H1 (cell line): ENCODE measurements at regions not wholly inside any gene's neighbourhood (a gene's known extent, or its start where the extent isn't known, plus 50 kb on each side); places are given as distances from the start of the nearest gene placed in this dataset.

Experiments used
- ASH2L ChIP-seq: fragments of 200-600, 300-600 bp; sonication (generic); IDR thresholded peaks from one replicate; pipeline ENCODE4 v1.7.1; 2017; ENCODE audit warnings: low read length
- HDAC6 ChIP-seq: IDR thresholded peaks from one replicate; pipeline ENCODE4 v1.7.1; 2012; ENCODE audit warnings: low read depth, mild to moderate bottlenecking, inconsistent platforms, low read length, moderate library complexity
- RNF2 ChIP-seq: fragments of 200-900, 300-1000 bp; sonication (generic); IDR thresholded peaks from 2 replicates; pipeline ENCODE4 v1.7.1; 2016; ENCODE audit warnings: borderline replicate concordance, low read depth, mild to moderate bottlenecking, antibody characterized with exemption, low read length; ENCODE audit not compliant: poor library complexity, severe bottlenecking; ENCODE audit errors: missing control alignments
- ZNF274 ChIP-seq: IDR thresholded peaks from 2 replicates; pipeline ENCODE4 v1.7.0; 2012; ENCODE audit warnings: low read length, borderline replicate concordance; ENCODE audit errors: extremely low read depth
- TF ChIP-seq, protein P1 (sequence below): IDR thresholded peaks from 2 replicates; pipeline ENCODE4 v1.6.1; 2012; ENCODE audit warnings: inconsistent platforms

GRCh38 chr2:62409442-62409841 is 96.6 kb downstream of the TMEM17 start (continued):
- TF ChIP-seq RNF2 (no peak), ZNF274 (no peak), HDAC6 (no peak), ASH2L (no peak)
- TF ChIP-seq, protein P1, sequence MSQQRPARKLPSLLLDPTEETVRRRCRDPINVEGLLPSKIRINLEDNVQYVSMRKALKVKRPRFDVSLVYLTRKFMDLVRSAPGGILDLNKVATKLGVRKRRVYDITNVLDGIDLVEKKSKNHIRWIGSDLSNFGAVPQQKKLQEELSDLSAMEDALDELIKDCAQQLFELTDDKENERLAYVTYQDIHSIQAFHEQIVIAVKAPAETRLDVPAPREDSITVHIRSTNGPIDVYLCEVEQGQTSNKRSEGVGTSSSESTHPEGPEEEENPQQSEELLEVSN, result no peak
